ENCODE measurements at regions not wholly inside any gene's neighbourhood (a gene's known extent, or its start where the extent isn't known, plus 50 kb on each side); places are given as distances from the start of the nearest gene placed in this dataset.

DNA sequence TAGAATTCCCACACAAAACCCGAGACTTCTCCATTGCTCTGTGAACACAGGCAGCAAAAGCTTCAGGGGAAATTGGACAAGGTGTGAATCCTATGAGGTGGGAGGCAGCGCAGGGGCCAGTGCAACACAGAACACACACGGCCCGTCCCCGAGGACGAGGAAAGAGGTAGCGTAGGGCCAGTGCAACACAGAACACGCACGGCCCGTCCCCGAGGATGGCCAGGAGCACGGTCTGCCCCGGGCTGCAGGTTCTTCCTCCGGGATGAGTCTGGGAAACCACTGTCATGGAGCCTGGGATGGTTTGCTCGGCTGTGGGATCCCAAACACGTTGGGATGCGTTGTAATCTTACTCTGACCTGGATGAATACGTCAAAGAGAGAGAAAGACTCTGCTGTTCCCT is 432.1 kb downstream of the GLRX3 start:
- Histone ChIP-seq H3K79me2 (ENCODE audit: insufficient read depth) (no peaks in the 10 kb centered on the region), H2AFZ (no peak overlapping the region), H3K4me1 (ENCODE audit: insufficient read depth) (no peaks in the 10 kb centered on the region), H3K9me3 (ENCODE audit: low read depth) (no peaks in the 10 kb centered on the region), H3K27me3 (replicated peaks; ENCODE audit: insufficient read depth) (no peaks in the 10 kb centered on the region), H3K36me3 (ENCODE audit: low read depth) (no peaks in the 10 kb centered on the region), H3K4me2 (ENCODE audit: unreplicated experiment) (no peak overlapping the region), H3F3A (ENCODE audit: insufficient read depth) (no peaks in the 10 kb centered on the region), H3K9ac (no peak overlapping the region), H3K9me2 (ENCODE audit: insufficient read depth) (no peaks in the 10 kb centered on the region), H4K20me1 (ENCODE audit: insufficient read depth) (no peaks in the 10 kb centered on the region), H3K27ac (no peak overlapping the region), H3K4me3 (no peak overlapping the region)
- in situ Hi-C loops (cut with MboI) = no loop called here
- WGBS, 2 experiments (ENCODE audit: low coverage in 1 of 2, low lambda C conversion rate in 2 of 2, missing lambda C conversion rate in 2 of 2) = 48 to 53% methylated on average over 18 of the region's 18 CpGs
- no peak for DNase-seq
- TF ChIP-seq EZH2 (IDR thresholded peaks at IDR 0.05; ENCODE audit: insufficient read depth, poor library complexity, severe bottlenecking) = no peak
- no peak for TF ChIP-seq EZH2phosphoT487 (IDR thresholded peaks at IDR 0.05; ENCODE audit: insufficient read depth, low read depth)

DNA sequence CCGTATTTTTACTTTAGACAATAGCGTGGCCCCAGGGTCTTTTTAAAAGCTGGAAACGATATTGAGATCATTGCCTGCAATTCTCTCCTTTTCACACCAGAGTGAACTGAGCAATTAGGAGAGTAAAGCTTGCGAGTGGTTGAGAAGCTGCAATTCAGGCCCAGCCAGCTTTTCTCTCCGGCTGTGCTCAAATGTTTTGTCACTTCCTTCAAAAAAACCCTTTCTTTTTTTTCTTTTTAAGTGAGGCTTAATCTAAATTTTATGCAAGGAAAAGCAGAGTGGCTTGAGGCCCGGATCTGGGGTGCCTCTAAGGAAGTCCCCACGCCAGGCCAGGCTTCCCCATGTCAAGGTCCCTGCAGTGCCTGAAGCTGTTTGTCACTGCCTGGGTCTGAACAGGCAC is 433.9 kb downstream of the GLRX3 start:
- no peak overlapping the region for H3K4me2 ChIP-seq (ENCODE audit: unreplicated experiment)
- no peaks in the 10 kb centered on the region for H3K79me2 ChIP-seq (ENCODE audit: insufficient read depth)
- no peak overlapping the region for H3K27ac ChIP-seq
- no peak overlapping the region for H3K9ac ChIP-seq
- no peaks in the 10 kb centered on the region for H3K36me3 ChIP-seq (ENCODE audit: low read depth)
- no peaks in the 10 kb centered on the region for H3K4me1 ChIP-seq (ENCODE audit: insufficient read depth)
- no peak overlapping the region for H3K4me3 ChIP-seq
- no peak overlapping the region for H2AFZ ChIP-seq
- H3K9me3 ChIP-seq (ENCODE audit: low read depth) = no peaks in the 10 kb centered on the region
- WGBS, 2 experiments (ENCODE audit: low coverage in 1 of 2, low lambda C conversion rate in 2 of 2, missing lambda C conversion rate in 2 of 2) = 16 to 18% methylated on average over 7 of the region's 7 CpGs
- in situ Hi-C loops (cut with MboI) = no loop called here
- TF ChIP-seq EZH2 (IDR thresholded peaks at IDR 0.05; ENCODE audit: insufficient read depth, poor library complexity, severe bottlenecking) = no peak
- TF ChIP-seq EZH2phosphoT487 (IDR thresholded peaks at IDR 0.05; ENCODE audit: insufficient read depth, low read depth) = no peak
- H3K27me3 ChIP-seq (replicated peaks; ENCODE audit: insufficient read depth) = no peaks in the 10 kb centered on the region
- no peaks in the 10 kb centered on the region for H4K20me1 ChIP-seq (ENCODE audit: insufficient read depth)
- no peaks in the 10 kb centered on the region for H3F3A ChIP-seq (ENCODE audit: insufficient read depth)
- no peak for DNase-seq
- no peaks in the 10 kb centered on the region for H3K9me2 ChIP-seq (ENCODE audit: insufficient read depth)

GRCh38 chr10:130571674-130572073 is 435.5 kb downstream of the GLRX3 start:
- WGBS, 2 experiments (ENCODE audit: low coverage in 1 of 2, low lambda C conversion rate in 2 of 2, missing lambda C conversion rate in 2 of 2) = 22 to 24% methylated on average over 9 of the region's 9 CpGs
- Histone ChIP-seq H3K36me3 (ENCODE audit: low read depth) (no peaks in the 10 kb centered on the region), H3K27me3 (replicated peaks; ENCODE audit: insufficient read depth) (no peaks in the 10 kb centered on the region), H3F3A (ENCODE audit: insufficient read depth) (no peaks in the 10 kb centered on the region), H3K27ac (no peak overlapping the region), H3K9me2 (ENCODE audit: insufficient read depth) (no peaks in the 10 kb centered on the region), H3K4me2 (ENCODE audit: unreplicated experiment) (no peak overlapping the region), H3K4me1 (ENCODE audit: insufficient read depth) (no peaks in the 10 kb centered on the region), H3K9ac (no peak overlapping the region), H3K9me3 (ENCODE audit: low read depth) (no peaks in the 10 kb centered on the region), H4K20me1 (ENCODE audit: insufficient read depth) (no peaks in the 10 kb centered on the region), H3K79me2 (ENCODE audit: insufficient read depth) (no peaks in the 10 kb centered on the region), H2AFZ (no peak overlapping the region), H3K4me3 (no peak overlapping the region)
- TF ChIP-seq EZH2 (IDR thresholded peaks at IDR 0.05; ENCODE audit: insufficient read depth, poor library complexity, severe bottlenecking) (no peak), EZH2phosphoT487 (IDR thresholded peaks at IDR 0.05; ENCODE audit: insufficient read depth, low read depth) (no peak)
- in situ Hi-C loops (cut with MboI) = no loop called here
- DNase-seq = no peak

DNA sequence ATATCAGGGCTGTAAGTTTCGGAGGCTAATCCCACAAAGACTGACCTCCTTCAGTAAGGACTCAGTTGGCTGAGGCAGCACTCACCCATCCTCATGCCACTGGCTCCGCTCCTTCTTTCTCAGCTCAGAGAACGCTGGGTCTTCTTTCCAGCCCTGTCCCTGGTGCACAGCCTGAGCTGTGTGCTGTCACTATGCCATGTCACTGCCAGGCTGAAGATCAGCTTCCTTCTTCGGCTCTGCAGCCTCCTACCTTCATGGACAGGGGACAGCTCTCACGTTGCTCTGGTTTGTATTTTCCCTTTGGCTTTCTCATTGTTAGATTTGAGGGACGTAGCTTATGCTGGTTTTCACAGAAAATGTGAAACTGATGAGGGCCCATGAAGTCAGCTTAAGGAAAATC is 437.3 kb downstream of the GLRX3 start:
- H3K9ac ChIP-seq = no peak overlapping the region
- H3K9me2 ChIP-seq (ENCODE audit: insufficient read depth) = no peaks in the 10 kb centered on the region
- in situ Hi-C loops (cut with MboI) = no loop called here
- H3K27ac ChIP-seq = no peak overlapping the region
- no peaks in the 10 kb centered on the region for H4K20me1 ChIP-seq (ENCODE audit: insufficient read depth)
- no peaks in the 10 kb centered on the region for H3K9me3 ChIP-seq (ENCODE audit: low read depth)
- TF ChIP-seq EZH2 (IDR thresholded peaks at IDR 0.05; ENCODE audit: insufficient read depth, poor library complexity, severe bottlenecking) = no peak
- TF ChIP-seq EZH2phosphoT487 (IDR thresholded peaks at IDR 0.05; ENCODE audit: insufficient read depth, low read depth) = no peak
- DNase-seq = no peak
- no peaks in the 10 kb centered on the region for H3K79me2 ChIP-seq (ENCODE audit: insufficient read depth)
- H3K4me3 ChIP-seq = no peak overlapping the region
- no peak overlapping the region for H3K4me2 ChIP-seq (ENCODE audit: unreplicated experiment)
- H3K4me1 ChIP-seq (ENCODE audit: insufficient read depth) = no peaks in the 10 kb centered on the region
- WGBS, 2 experiments (ENCODE audit: low coverage in 1 of 2, low lambda C conversion rate in 2 of 2, missing lambda C conversion rate in 2 of 2) = 12 to 13% methylated on average over 6 of the region's 6 CpGs
- no peaks in the 10 kb centered on the region for H3K36me3 ChIP-seq (ENCODE audit: low read depth)
- H2AFZ ChIP-seq = no peak overlapping the region
- no peaks in the 10 kb centered on the region for H3F3A ChIP-seq (ENCODE audit: insufficient read depth)
- H3K27me3 ChIP-seq (replicated peaks; ENCODE audit: insufficient read depth) = no peaks in the 10 kb centered on the region

DNA sequence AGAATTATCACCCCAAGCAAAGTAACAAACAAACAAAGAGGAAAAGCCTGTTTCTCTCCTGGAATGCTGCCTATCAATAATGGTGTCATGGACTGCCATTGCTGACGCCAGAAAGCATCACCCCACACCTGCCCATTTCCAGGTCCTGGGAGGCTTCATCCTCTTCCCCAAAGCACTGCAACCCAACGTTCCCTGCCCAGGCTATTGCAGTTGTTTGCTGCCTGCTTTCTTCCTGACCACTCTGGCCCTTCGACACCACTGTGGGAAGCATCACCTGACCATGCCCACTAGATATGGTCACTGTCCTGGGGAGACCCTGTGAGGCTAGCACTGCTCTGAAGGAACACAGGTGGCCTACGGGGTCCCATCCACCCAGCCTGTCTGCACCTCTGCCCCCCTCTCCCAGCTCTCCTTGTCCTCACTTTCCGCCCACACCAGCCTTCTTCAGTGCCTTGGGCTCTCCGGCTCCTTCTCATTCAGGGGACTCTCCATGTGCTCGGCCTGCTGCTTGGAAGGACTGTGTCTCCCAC is 439.6 kb downstream of the GLRX3 start:
- Histone ChIP-seq H3K36me3 (ENCODE audit: low read depth) (no peaks in the 10 kb centered on the region), H3K79me2 (ENCODE audit: insufficient read depth) (no peaks in the 10 kb centered on the region), H3K4me1 (ENCODE audit: insufficient read depth) (no peaks in the 10 kb centered on the region), H3F3A (ENCODE audit: insufficient read depth) (no peaks in the 10 kb centered on the region), H3K27ac (no peak overlapping the region), H3K9me3 (ENCODE audit: low read depth) (no peaks in the 10 kb centered on the region), H3K4me2 (ENCODE audit: unreplicated experiment) (no peak overlapping the region), H3K9ac (no peak overlapping the region), H3K9me2 (ENCODE audit: insufficient read depth) (no peaks in the 10 kb centered on the region), H3K4me3 (no peak overlapping the region), H3K27me3 (replicated peaks; ENCODE audit: insufficient read depth) (no peaks in the 10 kb centered on the region), H2AFZ (no peak overlapping the region), H4K20me1 (ENCODE audit: insufficient read depth) (no peaks in the 10 kb centered on the region)
- 20 to 28% methylated on average over 7 of the region's 7 CpGs for WGBS, 2 experiments (ENCODE audit: low coverage in 1 of 2, low lambda C conversion rate in 2 of 2, missing lambda C conversion rate in 2 of 2)
- no peak for DNase-seq
- in situ Hi-C loops (cut with MboI) = no loop called here
- no peak for TF ChIP-seq EZH2 (IDR thresholded peaks at IDR 0.05; ENCODE audit: insufficient read depth, poor library complexity, severe bottlenecking)
- TF ChIP-seq EZH2phosphoT487 (IDR thresholded peaks at IDR 0.05; ENCODE audit: insufficient read depth, low read depth) = no peak

Data from GM23248 (cell line).